ENCODE measurements at regions not wholly inside any gene's neighbourhood (a gene's known extent, or its start where the extent isn't known, plus 50 kb on each side); places are given as distances from the start of the nearest gene placed in this dataset.
"Not testable (repeated sequence)": the region's sequence is repeated elsewhere in the genome, so short reads cannot be mapped to it uniquely, and the experiment has no call there.

DNA sequence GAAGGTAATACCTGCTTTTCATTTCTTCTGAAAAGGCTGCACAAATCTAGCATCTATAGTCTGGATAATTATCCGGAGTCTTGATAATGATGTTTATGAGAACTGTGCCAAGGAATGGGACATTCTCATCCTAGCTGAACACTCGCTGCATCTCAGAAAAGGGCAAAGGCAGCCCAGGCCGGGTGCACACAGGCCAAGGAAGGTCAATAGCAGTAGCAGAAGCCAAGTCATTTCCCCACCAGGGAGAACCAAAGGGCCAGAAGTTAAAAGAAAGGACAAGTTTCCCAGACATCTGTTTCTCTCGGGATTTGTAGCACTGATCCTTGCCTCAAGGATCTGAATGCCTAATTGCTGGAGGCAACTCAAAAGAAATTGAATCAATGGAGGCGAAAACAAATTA, 66.1 kb upstream of the ANKRD55 start:
- no peak for DNase-seq (ENCODE audit: low read depth)
- no peak overlapping the region for H3K4me3 ChIP-seq (ENCODE audit: low read depth, low read length)

DNA sequence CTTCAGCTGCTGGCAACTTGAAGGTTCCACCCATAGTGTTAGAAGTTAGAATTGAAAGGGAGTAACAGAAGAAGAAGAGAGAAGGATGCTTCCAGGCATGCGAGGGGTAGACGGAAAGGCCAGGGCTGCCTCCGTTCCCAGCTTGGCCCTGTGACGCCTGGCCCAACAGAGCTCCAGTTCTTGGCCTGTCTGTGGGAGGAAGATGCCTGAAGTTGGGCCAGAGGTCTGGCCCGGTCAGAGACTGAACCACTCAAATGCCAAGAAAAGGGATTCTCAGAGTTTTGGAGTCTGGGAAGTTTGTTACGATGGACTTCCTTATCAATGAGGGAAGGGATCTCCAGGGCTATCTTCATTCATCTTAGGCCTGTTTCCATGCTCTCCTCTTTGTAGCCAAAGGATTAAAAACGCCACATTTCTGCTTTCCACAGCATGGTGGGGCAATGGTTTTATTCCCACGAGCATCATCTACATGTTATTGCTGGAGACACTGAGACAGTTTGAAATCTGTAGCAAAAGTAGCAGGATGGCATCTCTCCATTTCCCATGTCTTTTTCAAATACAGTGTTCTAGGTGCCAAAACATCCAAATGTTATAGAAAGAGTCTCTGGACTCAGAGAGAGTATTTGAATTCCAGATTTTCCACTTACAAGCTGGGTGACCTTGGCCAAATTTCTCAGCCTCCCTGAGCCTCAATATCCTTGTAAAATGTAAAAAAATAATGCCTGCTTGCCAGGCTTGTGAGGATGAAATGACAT, 65.4 kb upstream of the ANKRD55 start:
- no peak for DNase-seq (ENCODE audit: low read depth)
- no peaks in the 10 kb centered on the region for H3K27me3 ChIP-seq (ENCODE audit: control insufficient read depth, insufficient read depth, low read length)
- TF ChIP-seq, protein P1, sequence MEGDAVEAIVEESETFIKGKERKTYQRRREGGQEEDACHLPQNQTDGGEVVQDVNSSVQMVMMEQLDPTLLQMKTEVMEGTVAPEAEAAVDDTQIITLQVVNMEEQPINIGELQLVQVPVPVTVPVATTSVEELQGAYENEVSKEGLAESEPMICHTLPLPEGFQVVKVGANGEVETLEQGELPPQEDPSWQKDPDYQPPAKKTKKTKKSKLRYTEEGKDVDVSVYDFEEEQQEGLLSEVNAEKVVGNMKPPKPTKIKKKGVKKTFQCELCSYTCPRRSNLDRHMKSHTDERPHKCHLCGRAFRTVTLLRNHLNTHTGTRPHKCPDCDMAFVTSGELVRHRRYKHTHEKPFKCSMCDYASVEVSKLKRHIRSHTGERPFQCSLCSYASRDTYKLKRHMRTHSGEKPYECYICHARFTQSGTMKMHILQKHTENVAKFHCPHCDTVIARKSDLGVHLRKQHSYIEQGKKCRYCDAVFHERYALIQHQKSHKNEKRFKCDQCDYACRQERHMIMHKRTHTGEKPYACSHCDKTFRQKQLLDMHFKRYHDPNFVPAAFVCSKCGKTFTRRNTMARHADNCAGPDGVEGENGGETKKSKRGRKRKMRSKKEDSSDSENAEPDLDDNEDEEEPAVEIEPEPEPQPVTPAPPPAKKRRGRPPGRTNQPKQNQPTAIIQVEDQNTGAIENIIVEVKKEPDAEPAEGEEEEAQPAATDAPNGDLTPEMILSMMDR (IDR thresholded peaks at IDR 0.05; ENCODE audit: insufficient read depth, low read length, poor library complexity, severe bottlenecking): no peak
- H3K4me3 ChIP-seq (ENCODE audit: low read depth, low read length): no peak overlapping the region
- H3K36me3 ChIP-seq (ENCODE audit: control insufficient read depth, insufficient read depth, low read length): no peaks in the 10 kb centered on the region

More for the DNA sequence above, 66.1 kb upstream of the ANKRD55 start:
- H3K27me3 ChIP-seq (ENCODE audit: control insufficient read depth, insufficient read depth, low read length): no peaks in the 10 kb centered on the region
- TF ChIP-seq, protein P1 (IDR thresholded peaks at IDR 0.05; ENCODE audit: insufficient read depth, low read length, poor library complexity, severe bottlenecking): no peak
- H3K36me3 ChIP-seq (ENCODE audit: control insufficient read depth, insufficient read depth, low read length): no peaks in the 10 kb centered on the region

DNA sequence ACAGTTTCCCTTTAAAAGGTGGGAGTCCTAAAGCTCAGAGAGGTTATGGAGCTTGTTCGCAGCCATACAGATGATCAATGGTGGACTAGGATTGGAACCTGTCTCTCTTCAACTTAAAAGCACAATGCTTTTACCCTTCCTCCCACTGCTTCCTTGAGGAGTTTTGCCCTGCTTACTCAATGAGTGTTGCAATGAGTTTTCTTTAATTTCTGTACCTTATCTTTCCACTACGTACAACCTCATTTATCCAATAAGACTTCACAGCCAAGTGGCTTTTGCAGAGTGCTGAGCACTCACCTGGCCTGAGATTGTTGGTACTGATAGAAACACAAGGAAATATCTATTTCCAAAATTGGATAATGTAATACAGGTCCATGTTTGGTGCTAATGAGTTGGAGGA, 64.7 kb upstream of the ANKRD55 start:
- Histone ChIP-seq H3K4me3 (ENCODE audit: low read depth, low read length) (no peak overlapping the region), H3K27me3 (ENCODE audit: control insufficient read depth, insufficient read depth, low read length) (no peaks in the 10 kb centered on the region), H3K36me3 (ENCODE audit: control insufficient read depth, insufficient read depth, low read length) (no peaks in the 10 kb centered on the region)
- no peak for DNase-seq (ENCODE audit: low read depth)
- TF ChIP-seq, protein P1 (IDR thresholded peaks at IDR 0.05; ENCODE audit: insufficient read depth, low read length, poor library complexity, severe bottlenecking): no peak

DNA sequence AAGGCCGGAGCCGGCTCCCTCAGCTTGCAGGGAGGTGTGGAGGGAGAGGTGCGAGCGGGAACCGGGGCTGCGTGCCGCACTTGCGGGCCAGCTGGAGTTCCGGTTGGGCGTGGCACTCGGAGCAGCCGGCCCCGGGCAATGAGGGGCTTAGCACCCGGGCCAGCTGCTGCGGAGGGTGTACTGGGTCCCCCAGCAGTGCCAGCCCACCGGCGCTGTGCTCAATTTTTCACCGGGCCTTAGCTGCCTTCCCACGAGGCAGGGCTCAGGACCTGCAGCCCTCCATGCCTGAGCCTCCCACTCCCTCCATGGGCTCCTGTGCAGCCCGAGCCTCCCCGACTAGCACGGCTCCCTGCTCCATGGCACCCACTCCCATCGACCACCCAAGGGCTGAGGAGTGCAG, 62.2 kb upstream of the ANKRD55 start:
- not testable (repeated sequence) for DNase-seq (ENCODE audit: low read depth); H3K27me3 ChIP-seq (ENCODE audit: control insufficient read depth, insufficient read depth, low read length); H3K36me3 ChIP-seq (ENCODE audit: control insufficient read depth, insufficient read depth, low read length)

DNA sequence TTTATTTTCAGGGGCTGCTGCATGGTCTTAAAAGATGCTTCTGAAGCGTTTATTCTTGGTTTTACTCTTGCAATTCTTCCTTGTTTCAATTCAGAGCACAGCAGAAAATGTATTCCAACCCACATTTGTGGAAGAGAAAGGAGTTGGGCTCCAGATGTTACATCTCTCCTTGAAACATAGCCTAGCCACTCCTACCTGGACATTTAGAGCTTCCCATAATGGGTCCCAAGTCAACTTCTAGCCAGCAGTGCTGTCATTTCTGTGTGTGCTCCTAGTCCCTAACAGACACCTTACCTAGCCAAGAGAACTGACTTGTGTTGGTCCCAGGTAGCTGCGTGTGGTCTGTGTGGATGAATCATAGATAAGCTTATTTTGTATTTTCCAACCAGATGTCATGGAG, 61.2 kb upstream of the ANKRD55 start:
- no peak for DNase-seq (ENCODE audit: low read depth)
- no peaks in the 10 kb centered on the region for H3K36me3 ChIP-seq (ENCODE audit: control insufficient read depth, insufficient read depth, low read length)
- H3K27me3 ChIP-seq (ENCODE audit: control insufficient read depth, insufficient read depth, low read length): no peaks in the 10 kb centered on the region
- TF ChIP-seq, protein P1 (IDR thresholded peaks at IDR 0.05; ENCODE audit: insufficient read depth, low read length, poor library complexity, severe bottlenecking): no peak
- no peak overlapping the region for H3K4me3 ChIP-seq (ENCODE audit: low read depth, low read length)

More for the DNA sequence above, 62.2 kb upstream of the ANKRD55 start:
- H3K4me3 ChIP-seq (ENCODE audit: low read depth, low read length): not testable (repeated sequence)

DNA sequence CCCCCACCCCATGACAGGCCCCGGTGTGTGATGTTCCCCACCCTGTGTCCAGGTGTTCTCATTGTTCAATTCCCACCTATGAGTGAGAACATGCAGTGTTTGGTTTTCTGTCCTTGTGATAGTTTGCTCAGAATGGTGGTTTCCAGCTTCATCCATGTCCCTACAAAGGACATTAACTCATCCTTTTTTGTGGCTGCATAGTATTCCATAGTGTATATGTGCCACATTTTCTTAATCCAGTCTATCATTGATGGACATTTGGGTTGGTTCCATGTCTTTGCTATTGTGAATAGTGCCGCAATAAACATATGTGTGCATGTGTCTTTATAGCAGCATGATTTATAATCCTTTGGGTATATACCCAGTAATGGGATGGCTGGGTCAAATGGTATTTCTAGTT, 59.7 kb upstream of the ANKRD55 start:
- H3K27me3 ChIP-seq (ENCODE audit: control insufficient read depth, insufficient read depth, low read length); DNase-seq (ENCODE audit: low read depth); H3K36me3 ChIP-seq (ENCODE audit: control insufficient read depth, insufficient read depth, low read length); H3K4me3 ChIP-seq (ENCODE audit: low read depth, low read length): not testable (repeated sequence)
